ENCODE measurements at regions not wholly inside any gene's neighbourhood (a gene's known extent, or its start where the extent isn't known, plus 50 kb on each side); places are given as distances from the start of the nearest gene placed in this dataset.

DNA sequence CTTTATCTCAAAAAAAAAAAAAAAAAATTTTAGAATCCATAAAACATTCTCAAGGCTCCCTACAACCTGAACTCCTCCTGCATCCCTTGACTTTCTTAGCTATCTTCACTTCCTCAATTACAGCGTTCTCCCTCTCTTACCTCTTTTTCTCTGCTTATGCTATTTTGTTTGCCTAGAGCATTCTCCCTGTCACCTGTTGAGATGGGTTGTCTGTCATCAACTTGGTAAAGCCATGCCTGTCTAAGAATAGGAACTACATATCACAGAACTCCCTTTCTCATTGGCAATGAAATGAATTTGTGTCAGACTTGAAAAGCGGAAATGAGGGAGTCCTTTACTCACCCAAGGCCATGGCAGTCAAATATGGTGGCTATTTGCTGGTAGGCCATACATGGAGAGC, 129.6 kb upstream of the CACHD1 start:
- TF ChIP-seq, protein P1, sequence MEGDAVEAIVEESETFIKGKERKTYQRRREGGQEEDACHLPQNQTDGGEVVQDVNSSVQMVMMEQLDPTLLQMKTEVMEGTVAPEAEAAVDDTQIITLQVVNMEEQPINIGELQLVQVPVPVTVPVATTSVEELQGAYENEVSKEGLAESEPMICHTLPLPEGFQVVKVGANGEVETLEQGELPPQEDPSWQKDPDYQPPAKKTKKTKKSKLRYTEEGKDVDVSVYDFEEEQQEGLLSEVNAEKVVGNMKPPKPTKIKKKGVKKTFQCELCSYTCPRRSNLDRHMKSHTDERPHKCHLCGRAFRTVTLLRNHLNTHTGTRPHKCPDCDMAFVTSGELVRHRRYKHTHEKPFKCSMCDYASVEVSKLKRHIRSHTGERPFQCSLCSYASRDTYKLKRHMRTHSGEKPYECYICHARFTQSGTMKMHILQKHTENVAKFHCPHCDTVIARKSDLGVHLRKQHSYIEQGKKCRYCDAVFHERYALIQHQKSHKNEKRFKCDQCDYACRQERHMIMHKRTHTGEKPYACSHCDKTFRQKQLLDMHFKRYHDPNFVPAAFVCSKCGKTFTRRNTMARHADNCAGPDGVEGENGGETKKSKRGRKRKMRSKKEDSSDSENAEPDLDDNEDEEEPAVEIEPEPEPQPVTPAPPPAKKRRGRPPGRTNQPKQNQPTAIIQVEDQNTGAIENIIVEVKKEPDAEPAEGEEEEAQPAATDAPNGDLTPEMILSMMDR (optimal IDR thresholded peaks at IDR 0.05 in 1 of 3, IDR thresholded peaks at IDR 0.05 in 1 of 3, conservative IDR thresholded peaks at IDR 0.05 in 1 of 3; ENCODE audit: extremely low read depth in 1 of 3, insufficient read depth in 2 of 3, low read length in 3 of 3): no peak
- TF ChIP-seq EZH2 (IDR thresholded peaks at IDR 0.05; ENCODE audit: low read length): no peak
- H3K4me3 ChIP-seq (ENCODE audit: control insufficient read depth in 2 of 3, extremely low read depth in 1 of 3, insufficient read depth in 2 of 3, low read depth in 1 of 3, low read length in 3 of 3): no peak overlapping the region
- H3K4me1 ChIP-seq (ENCODE audit: control insufficient read depth, extremely low read depth, insufficient read depth, low read length): peaks cover 25% of the 10 kb centered on the region
- H3K79me2 ChIP-seq (ENCODE audit: control insufficient read depth, insufficient read depth, low read length): no peaks in the 10 kb centered on the region
- no peak overlapping the region for H3K9ac ChIP-seq (ENCODE audit: control insufficient read depth, extremely low read depth, insufficient read depth, low read length)
- dilution Hi-C loops (cut with MboI; ENCODE audit: extremely low pct_ligation_motif_present, low sequenced_read_pairs): no loop called here
- no peaks in the 10 kb centered on the region for H3K9me1 ChIP-seq (ENCODE audit: control insufficient read depth, extremely low read depth, insufficient read depth, low read length)
- H3K4me2 ChIP-seq (ENCODE audit: control insufficient read depth, extremely low read depth, insufficient read depth, low read depth, low read length): no peak overlapping the region
- no peaks in the 10 kb centered on the region for H3K36me3 ChIP-seq (ENCODE audit: control insufficient read depth in 2 of 2, extremely low read depth in 1 of 2, insufficient read depth in 2 of 2, low read length in 2 of 2)
- no peaks in the 10 kb centered on the region for H3K9me3 ChIP-seq (ENCODE audit: control insufficient read depth, low read depth, low read length)
- H3K27me3 ChIP-seq (ENCODE audit: control insufficient read depth, extremely low read depth, insufficient read depth, low read length): no peaks in the 10 kb centered on the region
- FAIRE-seq (no peak), DNase-seq (ENCODE audit: low read depth, low spot score) (no peak)
- no peak overlapping the region for H2AFZ ChIP-seq (ENCODE audit: control insufficient read depth, low read length)
- no peak overlapping the region for H3K27ac ChIP-seq (ENCODE audit: control insufficient read depth, insufficient read depth, low read length)
- no peaks in the 10 kb centered on the region for H4K20me1 ChIP-seq (ENCODE audit: control insufficient read depth, extremely low read depth, insufficient read depth, low read length)

DNA sequence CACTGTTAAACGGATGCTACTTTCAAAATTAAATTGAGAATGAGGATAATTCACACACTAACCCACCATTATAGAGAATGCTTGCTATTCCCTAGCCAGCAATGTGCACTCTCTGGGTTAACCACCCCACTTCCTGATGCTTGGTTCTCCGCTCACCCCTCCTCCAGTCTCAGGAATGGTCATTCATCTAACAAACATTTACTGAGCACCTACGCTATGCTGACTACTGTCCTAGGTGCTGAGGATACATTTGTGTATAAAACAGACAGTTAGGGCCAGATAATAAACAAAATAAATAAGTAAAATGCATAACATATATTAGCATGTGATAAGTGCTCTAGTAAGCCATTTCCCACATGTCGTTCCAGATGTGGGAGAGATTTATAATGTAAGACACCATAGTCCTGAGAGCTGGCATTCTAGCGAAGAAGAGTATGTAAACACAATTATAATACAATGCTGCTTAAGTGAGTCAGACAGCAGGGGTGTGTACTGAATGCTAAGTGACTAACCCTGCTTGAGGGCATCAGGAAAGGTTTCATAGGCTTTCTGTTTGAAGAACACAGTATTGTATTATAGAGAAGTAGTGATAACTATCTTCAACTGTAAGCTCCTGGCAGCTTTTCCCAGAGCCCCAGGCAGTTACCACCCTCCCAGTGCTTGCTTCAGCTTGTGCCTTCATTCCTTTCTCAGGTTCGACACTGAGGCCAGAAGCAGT, 126.7 kb upstream of the CACHD1 start:
- DNase-seq (ENCODE audit: low read depth, low spot score) (peak; percentile 95), FAIRE-seq (peak; percentile 98)
- peak overlapping the region; percentile 75 for H3K4me2 ChIP-seq (ENCODE audit: control insufficient read depth, extremely low read depth, insufficient read depth, low read depth, low read length)
- dilution Hi-C loops (cut with MboI; ENCODE audit: extremely low pct_ligation_motif_present, low sequenced_read_pairs): no loop called here
- no peak overlapping the region for H2AFZ ChIP-seq (ENCODE audit: control insufficient read depth, low read length)
- no peaks in the 10 kb centered on the region for H4K20me1 ChIP-seq (ENCODE audit: control insufficient read depth, extremely low read depth, insufficient read depth, low read length)
- peak overlapping the region in 2 of 3 experiments; percentile 16 to 29 for H3K4me3 ChIP-seq (ENCODE audit: control insufficient read depth in 2 of 3, extremely low read depth in 1 of 3, insufficient read depth in 2 of 3, low read depth in 1 of 3, low read length in 3 of 3)
- H3K9ac ChIP-seq (ENCODE audit: control insufficient read depth, extremely low read depth, insufficient read depth, low read length): peak overlapping the region; percentile 73
- TF ChIP-seq EZH2 (IDR thresholded peaks at IDR 0.05; ENCODE audit: low read length): no peak
- H3K79me2 ChIP-seq (ENCODE audit: control insufficient read depth, insufficient read depth, low read length): no peaks in the 10 kb centered on the region
- no peaks in the 10 kb centered on the region for H3K9me3 ChIP-seq (ENCODE audit: control insufficient read depth, low read depth, low read length)
- peaks cover 25% of the 10 kb centered on the region for H3K4me1 ChIP-seq (ENCODE audit: control insufficient read depth, extremely low read depth, insufficient read depth, low read length)
- no peaks in the 10 kb centered on the region for H3K36me3 ChIP-seq (ENCODE audit: control insufficient read depth in 2 of 2, extremely low read depth in 1 of 2, insufficient read depth in 2 of 2, low read length in 2 of 2)
- no peaks in the 10 kb centered on the region for H3K9me1 ChIP-seq (ENCODE audit: control insufficient read depth, extremely low read depth, insufficient read depth, low read length)
- peak overlapping the region; percentile 95 for H3K27ac ChIP-seq (ENCODE audit: control insufficient read depth, insufficient read depth, low read length)
- no peaks in the 10 kb centered on the region for H3K27me3 ChIP-seq (ENCODE audit: control insufficient read depth, extremely low read depth, insufficient read depth, low read length)

DNA sequence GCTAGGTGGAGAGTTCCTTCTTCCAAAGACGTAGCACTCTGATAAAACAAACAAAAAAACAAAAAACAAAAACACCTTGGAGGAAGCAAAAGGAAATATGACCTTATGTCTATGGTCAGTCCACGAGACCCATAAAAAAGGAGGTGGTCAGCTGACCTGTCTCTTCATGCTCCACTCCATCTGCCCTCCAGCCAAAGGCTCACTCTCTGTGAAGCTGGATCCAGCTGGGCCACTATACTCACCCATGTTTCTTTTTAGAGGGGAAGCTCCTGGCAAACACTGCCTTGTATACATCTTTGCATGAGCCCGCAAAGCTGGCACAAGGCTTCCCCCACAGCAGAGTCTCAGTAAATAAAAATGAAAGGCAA, 126.1 kb upstream of the CACHD1 start:
- peak overlapping the region; percentile 95 for H3K27ac ChIP-seq (ENCODE audit: control insufficient read depth, insufficient read depth, low read length)
- TF ChIP-seq, protein P1 (optimal IDR thresholded peaks at IDR 0.05 in 1 of 3, IDR thresholded peaks at IDR 0.05 in 1 of 3, conservative IDR thresholded peaks at IDR 0.05 in 1 of 3; ENCODE audit: extremely low read depth in 1 of 3, insufficient read depth in 2 of 3, low read length in 3 of 3): no peak
- no peak for TF ChIP-seq EZH2 (IDR thresholded peaks at IDR 0.05; ENCODE audit: low read length)
- H3K9me3 ChIP-seq (ENCODE audit: control insufficient read depth, low read depth, low read length): no peaks in the 10 kb centered on the region
- H3K27me3 ChIP-seq (ENCODE audit: control insufficient read depth, extremely low read depth, insufficient read depth, low read length): no peaks in the 10 kb centered on the region
- no peaks in the 10 kb centered on the region for H3K9me1 ChIP-seq (ENCODE audit: control insufficient read depth, extremely low read depth, insufficient read depth, low read length)
- H3K79me2 ChIP-seq (ENCODE audit: control insufficient read depth, insufficient read depth, low read length): no peaks in the 10 kb centered on the region
- dilution Hi-C loops (cut with MboI; ENCODE audit: extremely low pct_ligation_motif_present, low sequenced_read_pairs): no loop called here
- H3K4me3 ChIP-seq (ENCODE audit: control insufficient read depth in 2 of 3, extremely low read depth in 1 of 3, insufficient read depth in 2 of 3, low read depth in 1 of 3, low read length in 3 of 3): peak overlapping the region in 2 of 3 experiments; percentile 14 to 22
- peaks cover 25% of the 10 kb centered on the region for H3K4me1 ChIP-seq (ENCODE audit: control insufficient read depth, extremely low read depth, insufficient read depth, low read length)
- H3K9ac ChIP-seq (ENCODE audit: control insufficient read depth, extremely low read depth, insufficient read depth, low read length): peak overlapping the region; percentile 73
- peak overlapping the region; percentile 3 for H2AFZ ChIP-seq (ENCODE audit: control insufficient read depth, low read length)
- no peak for DNase-seq (ENCODE audit: low read depth, low spot score)
- no peaks in the 10 kb centered on the region for H4K20me1 ChIP-seq (ENCODE audit: control insufficient read depth, extremely low read depth, insufficient read depth, low read length)
- FAIRE-seq: no peak
- no peaks in the 10 kb centered on the region for H3K36me3 ChIP-seq (ENCODE audit: control insufficient read depth in 2 of 2, extremely low read depth in 1 of 2, insufficient read depth in 2 of 2, low read length in 2 of 2)
- H3K4me2 ChIP-seq (ENCODE audit: control insufficient read depth, extremely low read depth, insufficient read depth, low read depth, low read length): peak overlapping the region; percentile 75
